K562 (cell line): ENCODE measurements at regions not wholly inside any gene's neighbourhood (a gene's known extent, or its start where the extent isn't known, plus 50 kb on each side); places are given as distances from the start of the nearest gene placed in this dataset.

ENCODE experiments used
- ATAC-seq: fragments of 200-7000 bp; cut with Tn5 transposase; 3 replicates; pipeline ENCODE4 v1.9.1; 2020; ENCODE audit warnings: moderate library complexity
- BruUV-seq: library from RNA; stranded (reverse); fragments of 400-500 nt; replicated peaks from 2 replicates; lab custom pipeline; 2021; lab: Mats Ljungman, UMichigan
- CTCF ChIA-PET: fragments of 300-600 bp; formaldehyde crosslinking; extraction: SDS; loops from one replicate; lab custom pipeline; 2021; ENCODE audit warnings: low intra/inter-chr PET ratio; lab: Yijun Ruan, JAX
- POLR2A ChIA-PET: fragments of 300-600, 350-650 bp; sonication (Branson Sonifier 250); formaldehyde crosslinking; extraction: SDS; loops from one replicate; lab custom pipeline; 2021; ENCODE audit warnings: antibody characterized with exemption, inconsistent platforms; lab: Yijun Ruan, JAX
- DNase-seq, 4 experiments: peaks; one replicate each; pipeline versions ENCODE4 v3.0.0 to v3.0.0-alpha.2; 2011 to 2018; ENCODE audit warnings: low spot score in 3 of 4, mixed read lengths in 3 of 4; ENCODE audit errors: extremely low read depth in 1 of 4
- FAIRE-seq: peaks from 2 replicates; lab custom pipeline; 2011; peaks lifted over from hg19 to GRCh38; lab: Jason Lieb, UNC
- H2AFZ ChIP-seq: 2 replicates; pipeline ENCODE4 v1.6.0; 2011; ENCODE audit warnings: low read depth, low read length, control low read depth, inconsistent platforms
- H3K27ac ChIP-seq: fragments of 200-600 bp; 3 replicates; pipeline ENCODE4 v1.8.0; 2011; ENCODE audit warnings: low read depth, mild to moderate bottlenecking, control low read depth, inconsistent platforms, low read length, moderate library complexity, mixed read lengths; ENCODE audit errors: extremely low read depth
- H3K27me3 ChIP-seq, 2 experiments: fragments of 300-600 bp in 1 of 2; 2 replicates in 1 of 2; 3 replicates in 1 of 2; pipeline versions ENCODE4 v1.6.0 to v1.8.0; 2011; ENCODE audit warnings: inconsistent platforms in 2 of 2, low read length in 2 of 2, mild to moderate bottlenecking in 1 of 2, mixed read lengths in 1 of 2, moderate library complexity in 1 of 2; ENCODE audit not compliant: control insufficient read depth in 2 of 2, insufficient read depth in 2 of 2
- H3K36me3 ChIP-seq: fragments of 300-600 bp; 3 replicates; pipeline ENCODE4 v1.8.0; 2011; ENCODE audit warnings: mild to moderate bottlenecking, low read length, inconsistent platforms; ENCODE audit not compliant: control insufficient read depth, insufficient read depth
- H3K4me1 ChIP-seq, 2 experiments: fragments of 200-600 bp in 1 of 2; replicated peaks in 1 of 2; 2 replicates in 1 of 2; 3 replicates in 1 of 2; pipeline versions ENCODE4 v1.5.1 to v1.8.0; 2011; ENCODE audit warnings: inconsistent platforms in 2 of 2, low read length in 2 of 2, mild to moderate bottlenecking in 1 of 2, mixed read lengths in 1 of 2, moderate library complexity in 1 of 2; ENCODE audit not compliant: control insufficient read depth in 2 of 2, insufficient read depth in 2 of 2
- H3K4me2 ChIP-seq: 2 replicates; pipeline ENCODE4 v1.6.1; 2011; ENCODE audit warnings: low read length, control low read depth, inconsistent platforms, mixed read lengths; ENCODE audit not compliant: insufficient read depth
- H3K4me3 ChIP-seq: fragments of 200-600 bp; sonication (generic), shearing (Covaris generic); 2 replicates; pipeline ENCODE4 v1.5.1; 2016; ENCODE audit warnings: control low read depth, inconsistent platforms
- H3K79me2 ChIP-seq: fragments of 200-600 bp; 3 replicates; pipeline ENCODE4 v1.8.0; 2011; ENCODE audit warnings: low read length, inconsistent platforms; ENCODE audit not compliant: control insufficient read depth, insufficient read depth
- H3K9ac ChIP-seq, 2 experiments: 2 replicates each; pipeline versions ENCODE4 v1.6.0 to v1.6.1; 2011; ENCODE audit warnings: low read depth in 2 of 2, low read length in 2 of 2, control low read depth in 1 of 2, inconsistent platforms in 1 of 2, mild to moderate bottlenecking in 1 of 2, mixed read lengths in 1 of 2; ENCODE audit not compliant: insufficient read depth in 1 of 2
- H3K9me1 ChIP-seq: one replicate; pipeline ENCODE4 v1.6.0; 2011; ENCODE audit warnings: inconsistent platforms, mild to moderate bottlenecking, low read length, moderate library complexity; ENCODE audit not compliant: control insufficient read depth, insufficient read depth
- H3K9me3 ChIP-seq: replicated peaks from 2 replicates; pipeline ENCODE4 v1.5.1; 2011; ENCODE audit warnings: low read depth, low read length, inconsistent platforms; ENCODE audit not compliant: control insufficient read depth, insufficient read depth
- H4K20me1 ChIP-seq: replicated peaks from 2 replicates; pipeline ENCODE4 v1.6.1; 2011; ENCODE audit warnings: low read length, inconsistent platforms, mixed read lengths; ENCODE audit not compliant: control insufficient read depth, insufficient read depth
- EWSR1 ChIP-seq: fragments of 450-650 bp; IDR thresholded peaks from 2 replicates; pipeline ENCODE4 v1.6.1; 2018; ENCODE audit warnings: borderline replicate concordance, mild to moderate bottlenecking, low read depth, moderate library complexity; ENCODE audit not compliant: partially characterized antibody
- GTF2E2 ChIP-seq: fragments of 200-800 bp; sonication (Bioruptor generic); IDR thresholded peaks from 2 replicates; pipeline ENCODE4 v1.6.1; 2016; ENCODE audit warnings: missing genetic modification characterization, missing compliant biosample characterization
- KDM5B ChIP-seq: fragments of 200-600 bp; sonication (generic); IDR thresholded peaks from 2 replicates; pipeline ENCODE4 v1.6.1; 2012; ENCODE audit warnings: low read depth, mild to moderate bottlenecking, moderate library complexity, low read length, control low read depth, inconsistent platforms; ENCODE audit not compliant: insufficient replicate concordance
- NFXL1 ChIP-seq: fragments of 450-650 bp; formaldehyde crosslinking; IDR thresholded peaks from 2 replicates; pipeline ENCODE4 v1.4.0; 2021; ENCODE audit warnings: mild to moderate bottlenecking
- SMARCB1 ChIP-seq: IDR thresholded peaks from 2 replicates; pipeline ENCODE4 v1.6.1; 2011; ENCODE audit warnings: improper control_type of control experiment, low read depth; ENCODE audit not compliant: insufficient read length
- SMARCE1 ChIP-seq: fragments of 450-650 bp; IDR thresholded peaks from 2 replicates; pipeline ENCODE4 v1.7.1; 2016; ENCODE audit warnings: mild to moderate bottlenecking
- ZFPM2 ChIP-seq: fragments of 250-450 bp; sonication (Bioruptor Pico); IDR thresholded peaks from 2 replicates; pipeline ENCODE4 v1.5.1; 2022; ENCODE audit warnings: mild to moderate bottlenecking
- WGBS: fragments of 100-300 bp; shearing (Covaris generic); methylation state at CpG from one replicate; pipeline ENCODE4 v1.1.6; 2016; ENCODE audit warnings: low coverage, mixed read lengths; ENCODE audit not compliant: insufficient coverage; ENCODE audit errors: missing lambda C conversion rate; 5-methylcytosine and 5-hydroxymethylcytosine counted together
- in situ Hi-C: fragments of 300-500 bp; cut with MboI; formaldehyde crosslinking; loops from 4 replicates; pipeline ENCODE4 v1.15.0; 2018; ENCODE audit warnings: inconsistent platforms, mixed read lengths
- intact Hi-C: fragments of 100-400 bp; cut with micrococcal nuclease; formaldehyde crosslinking; loops from 2 replicates; pipeline ENCODE4 v1.14.2; 2022
- TF ChIP-seq, protein P1 (sequence below): sonication (generic); formaldehyde crosslinking; IDR thresholded peaks from 2 replicates; pipeline ENCODE4 v1.8.1; 2023; ENCODE audit warnings: mild to moderate bottlenecking, missing genetic modification reagents
- TF ChIP-seq, protein P2 (sequence below): sonication (generic); formaldehyde crosslinking; IDR thresholded peaks from 2 replicates; pipeline ENCODE4 v1.8.0; 2022; ENCODE audit warnings: mild to moderate bottlenecking, missing genetic modification reagents
- TF ChIP-seq, protein P3 (sequence below): fragments of 250-450 bp; sonication (Bioruptor Pico); IDR thresholded peaks from 2 replicates; pipeline ENCODE4 v1.5.1; 2021; ENCODE audit warnings: mild to moderate bottlenecking

DNA sequence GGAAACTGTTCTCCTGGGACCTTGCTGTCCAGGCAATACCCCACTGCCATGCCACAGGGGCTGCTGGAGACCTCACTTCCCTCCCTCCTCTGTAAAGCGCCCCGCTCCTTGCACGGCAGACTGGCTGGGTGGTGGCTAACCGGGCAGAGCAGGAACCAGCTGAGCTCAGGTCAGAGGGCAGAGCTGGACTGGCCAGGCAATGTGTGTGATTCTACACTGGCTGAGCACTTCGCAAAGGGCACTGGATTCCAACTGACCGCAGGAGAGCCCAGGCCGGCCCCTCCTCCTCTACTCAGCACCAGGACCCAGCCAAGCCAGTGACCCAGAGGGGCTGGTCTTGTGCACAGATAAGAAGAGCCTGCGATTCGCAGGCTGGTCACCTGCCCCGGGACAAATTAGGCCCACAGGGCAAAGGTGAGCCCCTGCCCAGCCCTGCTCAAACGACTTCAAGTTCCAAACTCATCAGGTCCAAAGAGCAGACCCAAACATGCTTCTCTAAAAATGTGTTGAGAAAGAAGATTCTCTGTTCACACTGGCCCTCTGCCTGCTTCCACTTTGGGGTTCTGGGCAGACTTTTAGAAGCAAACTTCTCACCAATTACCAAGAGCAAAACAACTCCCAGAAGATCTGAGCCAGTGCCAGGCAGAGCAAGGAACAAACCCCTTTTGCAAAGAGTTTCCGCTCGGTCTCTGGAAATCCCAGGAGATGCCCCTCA lies 54.9 kb upstream of the DIO3 start:
- in situ Hi-C loops = no loop called here
- POLR2A ChIA-PET = interaction anchor here (0.6 kb wide), 1 partner anchor 530 kb away, joined by 3 read pairs; no protein-coding TSS in a partner anchor

More for the DNA sequence above, 54.9 kb upstream of the DIO3 start:
- TF ChIP-seq GTF2E2 (tag) (no peak), EWSR1 (no peak), ZFPM2 (CRISPR knock-in tag) (no peak), SMARCE1 (no peak), SMARCB1 (no peak), KDM5B (no peak), NFXL1 (CRISPR knock-in tag) (no peak)
- TF ChIP-seq, protein P1, sequence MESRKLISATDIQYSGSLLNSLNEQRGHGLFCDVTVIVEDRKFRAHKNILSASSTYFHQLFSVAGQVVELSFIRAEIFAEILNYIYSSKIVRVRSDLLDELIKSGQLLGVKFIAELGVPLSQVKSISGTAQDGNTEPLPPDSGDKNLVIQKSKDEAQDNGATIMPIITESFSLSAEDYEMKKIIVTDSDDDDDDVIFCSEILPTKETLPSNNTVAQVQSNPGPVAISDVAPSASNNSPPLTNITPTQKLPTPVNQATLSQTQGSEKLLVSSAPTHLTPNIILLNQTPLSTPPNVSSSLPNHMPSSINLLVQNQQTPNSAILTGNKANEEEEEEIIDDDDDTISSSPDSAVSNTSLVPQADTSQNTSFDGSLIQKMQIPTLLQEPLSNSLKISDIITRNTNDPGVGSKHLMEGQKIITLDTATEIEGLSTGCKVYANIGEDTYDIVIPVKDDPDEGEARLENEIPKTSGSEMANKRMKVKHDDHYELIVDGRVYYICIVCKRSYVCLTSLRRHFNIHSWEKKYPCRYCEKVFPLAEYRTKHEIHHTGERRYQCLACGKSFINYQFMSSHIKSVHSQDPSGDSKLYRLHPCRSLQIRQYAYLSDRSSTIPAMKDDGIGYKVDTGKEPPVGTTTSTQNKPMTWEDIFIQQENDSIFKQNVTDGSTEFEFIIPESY (CRISPR knock-in tag) = no peak
- TF ChIP-seq, protein P2, sequence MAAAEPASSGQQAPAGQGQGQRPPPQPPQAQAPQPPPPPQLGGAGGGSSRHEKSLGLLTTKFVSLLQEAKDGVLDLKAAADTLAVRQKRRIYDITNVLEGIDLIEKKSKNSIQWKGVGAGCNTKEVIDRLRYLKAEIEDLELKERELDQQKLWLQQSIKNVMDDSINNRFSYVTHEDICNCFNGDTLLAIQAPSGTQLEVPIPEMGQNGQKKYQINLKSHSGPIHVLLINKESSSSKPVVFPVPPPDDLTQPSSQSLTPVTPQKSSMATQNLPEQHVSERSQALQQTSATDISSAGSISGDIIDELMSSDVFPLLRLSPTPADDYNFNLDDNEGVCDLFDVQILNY (CRISPR knock-in tag) = no peak
- TF ChIP-seq, protein P3, sequence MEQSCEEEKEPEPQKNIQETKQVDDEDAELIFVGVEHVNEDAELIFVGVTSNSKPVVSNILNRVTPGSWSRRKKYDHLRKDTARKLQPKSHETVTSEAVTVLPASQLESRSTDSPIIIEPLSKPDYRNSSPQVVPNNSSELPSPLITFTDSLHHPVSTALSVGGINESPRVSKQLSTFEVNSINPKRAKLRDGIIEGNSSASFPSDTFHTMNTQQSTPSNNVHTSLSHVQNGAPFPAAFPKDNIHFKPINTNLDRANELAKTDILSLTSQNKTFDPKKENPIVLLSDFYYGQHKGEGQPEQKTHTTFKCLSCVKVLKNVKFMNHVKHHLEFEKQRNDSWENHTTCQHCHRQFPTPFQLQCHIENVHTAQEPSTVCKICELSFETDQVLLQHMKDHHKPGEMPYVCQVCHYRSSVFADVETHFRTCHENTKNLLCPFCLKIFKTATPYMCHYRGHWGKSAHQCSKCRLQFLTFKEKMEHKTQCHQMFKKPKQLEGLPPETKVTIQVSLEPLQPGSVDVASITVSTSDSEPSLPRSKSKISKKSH (CRISPR knock-in tag) = no peak
- FAIRE-seq (no peak), DNase-seq (no peak), ATAC-seq (no peak; the same call in 2 of the 3 replicates)
- Histone ChIP-seq H3K4me1 (no peaks in the 10 kb centered on the region; a peak in 1 of 5 replicates), H3K36me3 (no peaks in the 10 kb centered on the region), H3K9me1 (no peaks in the 10 kb centered on the region), H3K4me3 (no peak overlapping the region), H3K79me2 (no peaks in the 10 kb centered on the region), H2AFZ (no peak overlapping the region), H4K20me1 (no peaks in the 10 kb centered on the region), H3K9ac (no peak overlapping the region), H3K27ac (no peak overlapping the region), H3K27me3 (peaks cover 2 to 86% of the 10 kb centered on the region in 2 experiments), H3K4me2 (no peak overlapping the region), H3K9me3 (no peaks in the 10 kb centered on the region)
- 3% methylated on average over 6 of the region's 13 CpGs for WGBS
- CTCF ChIA-PET = no interaction called here
- intact Hi-C loops = no loop called here
- BruUV-seq = no TSS peak
